ENCODE measurements at regions not wholly inside any gene's neighbourhood (a gene's known extent, or its start where the extent isn't known, plus 50 kb on each side); places are given as distances from the start of the nearest gene placed in this dataset.

DNA sequence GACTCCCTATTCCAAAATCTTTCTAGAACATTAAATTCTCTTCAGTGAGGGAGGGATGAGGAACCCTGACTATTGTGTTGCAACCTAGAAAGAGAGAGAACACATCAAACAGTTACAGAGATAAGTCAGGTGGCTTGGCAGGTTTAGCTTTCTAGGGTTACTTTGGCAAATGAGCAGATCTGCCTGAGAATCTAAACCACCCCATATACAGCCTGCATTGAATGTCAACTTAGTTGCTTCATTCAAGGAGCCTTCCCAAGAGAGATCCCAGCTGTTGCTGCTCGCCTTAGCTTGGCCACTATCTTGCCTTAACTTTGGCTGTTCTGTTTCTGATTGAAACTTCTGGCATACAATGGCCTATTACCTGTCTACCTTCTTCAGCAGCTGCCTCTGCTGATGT, 74.7 kb upstream of the TCF21 start:
- intact Hi-C loops (cut with DNase I), result no loop called here
- DNase-seq (ENCODE audit: low spot score), result no peak

DNA sequence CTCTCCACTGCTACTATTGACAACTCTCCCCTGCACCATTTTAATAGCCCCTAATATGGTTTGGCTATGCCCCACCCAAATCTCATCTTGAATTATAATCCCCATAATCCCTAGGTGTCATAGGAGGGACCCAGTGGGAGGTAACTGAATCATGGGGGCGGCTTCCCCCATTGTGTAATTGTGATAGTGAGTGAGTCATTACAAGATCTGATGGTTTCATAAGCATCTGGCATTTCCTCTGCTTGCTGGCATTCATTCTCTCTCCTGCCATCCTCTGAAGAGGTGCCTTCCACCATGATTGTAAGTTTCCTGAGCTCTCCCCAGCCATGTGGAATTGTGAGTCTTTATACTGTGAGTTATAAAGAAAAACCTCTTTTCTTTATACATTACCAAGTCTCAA, 74.1 kb upstream of the TCF21 start:
- DNase-seq (ENCODE audit: low spot score), result no peak
- intact Hi-C loops (cut with DNase I), result no loop called here

- DNase-seq (ENCODE audit: low spot score), result no peak
- intact Hi-C loops (cut with DNase I), result no loop called here
Measured at GRCh38 chr6:133815313-133815712, 73.6 kb upstream of the TCF21 start.

- intact Hi-C loops (cut with DNase I), result no loop called here
- DNase-seq (ENCODE audit: low spot score), result no peak
Measured at GRCh38 chr6:133816171-133816570, 72.7 kb upstream of the TCF21 start.

DNA sequence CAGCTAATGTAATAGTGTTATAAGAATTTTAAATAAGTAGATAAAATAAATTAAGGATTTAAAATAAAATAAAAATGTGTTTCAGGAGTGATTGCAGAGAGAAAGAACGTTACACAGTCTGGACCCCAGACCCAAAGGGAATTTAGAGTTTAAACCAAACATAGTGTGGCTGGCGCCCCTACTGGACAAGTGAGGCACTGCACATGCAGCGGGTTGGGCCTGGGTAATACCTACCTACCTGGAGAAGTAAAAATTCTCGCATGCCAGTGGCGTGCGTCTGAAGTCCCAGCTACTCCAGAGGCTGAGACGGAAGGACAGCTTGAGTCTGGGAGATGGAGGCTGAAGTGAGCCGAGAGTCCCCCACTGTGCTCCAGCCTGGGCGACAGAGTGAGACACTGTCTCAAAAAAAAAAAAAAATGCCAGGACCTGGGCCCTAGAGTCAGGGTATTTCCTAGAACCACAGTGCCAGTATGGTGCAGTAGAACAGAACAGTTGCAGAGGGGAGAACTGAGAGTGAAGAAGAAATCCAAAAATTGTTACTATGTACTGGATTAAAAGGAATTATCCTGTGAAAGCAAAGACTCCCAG, 71.4 kb upstream of the TCF21 start:
- intact Hi-C loops (cut with DNase I), result no loop called here
- DNase-seq (ENCODE audit: low spot score), result no peak

GRCh38 chr6:133818320-133818719, 70.6 kb upstream of the TCF21 start:
- intact Hi-C loops (cut with DNase I), result no loop called here

DNA sequence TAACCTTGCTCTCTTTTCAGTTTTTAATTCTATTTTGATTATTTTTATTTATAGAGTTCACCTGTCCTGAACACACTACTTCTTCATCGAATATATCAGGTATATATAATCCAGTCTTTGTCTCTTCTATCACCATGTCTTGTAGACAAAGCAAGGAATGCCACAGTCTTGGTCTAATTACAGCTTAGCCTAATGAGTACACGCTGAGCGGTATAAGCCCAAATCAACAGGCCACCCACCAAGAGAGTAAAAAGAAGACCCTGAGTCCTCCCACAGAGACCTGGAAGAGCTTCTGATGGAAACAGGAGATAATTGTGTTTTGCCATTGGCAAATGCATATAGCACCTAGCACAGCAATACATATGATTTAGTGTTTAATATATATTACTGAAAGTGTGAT, 68.7 kb upstream of the TCF21 start:
- DNase-seq (ENCODE audit: low spot score), result no peak
- intact Hi-C loops (cut with DNase I), result no loop called here

More at GRCh38 chr6:133818320-133818719, 70.6 kb upstream of the TCF21 start:
- DNase-seq (ENCODE audit: low spot score), result no peak

GRCh38 chr6:133827766-133828165, 61.1 kb upstream of the TCF21 start:
- intact Hi-C loops (cut with DNase I), result no loop called here
- no peak for DNase-seq (ENCODE audit: low spot score)

- intact Hi-C loops (cut with DNase I), result loop anchor here (10.0 kb wide), 1 partner anchor 81 kb away; no protein-coding TSS in a partner anchor
- DNase-seq (ENCODE audit: low spot score), result no peak
Measured at GRCh38 chr6:133833949-133834359, 55.0 kb upstream of the TCF21 start.

DNA sequence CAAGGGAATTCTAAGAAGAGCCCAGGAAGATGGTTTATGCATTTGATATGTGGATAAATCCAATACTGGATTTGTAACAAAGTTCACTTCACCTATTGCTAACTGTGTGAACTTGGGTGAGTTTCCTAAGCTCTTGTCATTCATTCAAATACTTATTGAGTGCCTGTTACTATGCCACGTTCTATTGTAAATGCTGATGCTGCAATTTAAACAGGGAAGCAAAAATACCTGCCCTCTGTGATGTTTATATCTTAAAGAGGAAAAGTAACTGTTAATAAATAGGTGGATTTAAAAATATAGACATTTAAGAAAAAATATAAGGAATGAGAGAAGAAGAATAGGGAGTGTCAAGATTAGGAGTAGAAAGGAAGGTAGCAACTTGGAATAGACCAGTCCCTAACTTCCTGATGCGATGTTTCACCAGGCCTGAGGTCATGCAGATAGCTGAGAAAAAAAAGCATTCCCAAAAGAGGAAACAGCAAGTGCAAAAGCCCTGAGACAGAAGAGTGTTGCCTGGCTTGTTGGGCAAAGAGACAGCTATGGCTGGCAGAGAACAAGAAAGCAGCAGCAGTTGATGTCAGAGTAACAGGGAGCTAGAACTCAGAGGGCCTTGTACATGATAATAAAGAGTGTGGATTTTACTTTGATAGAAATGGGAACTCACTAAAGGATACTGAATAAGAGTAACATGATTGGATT, 54.3 kb upstream of the TCF21 start:
- intact Hi-C loops (cut with DNase I), result loop anchor here (10.0 kb wide), 1 partner anchor 80 kb away; no protein-coding TSS in a partner anchor
- no peak for DNase-seq (ENCODE audit: low spot score)

- intact Hi-C loops (cut with DNase I), result loop anchor here (10.0 kb wide), 1 partner anchor 79 kb away; no protein-coding TSS in a partner anchor
- DNase-seq (ENCODE audit: low spot score), result no peak
Measured at GRCh38 chr6:133835901-133836300, 53.0 kb upstream of the TCF21 start.

GRCh38 chr6:133837801-133838349, 51.0 kb upstream of the TCF21 start:
- intact Hi-C loops (cut with DNase I), result loop anchor here (10.0 kb wide), 1 partner anchor 77 kb away; no protein-coding TSS in a partner anchor

More at GRCh38 chr6:133837801-133838349, 51.0 kb upstream of the TCF21 start:
- DNase-seq (ENCODE audit: low spot score), result no peak

All from cardiac septum (tissue), 1 donor.